Mammary epithelial cell (primary cell): ENCODE measurements at regions not wholly inside any gene's neighbourhood (a gene's known extent, or its start where the extent isn't known, plus 50 kb on each side); places are given as distances from the start of the nearest gene placed in this dataset.

Source experiments
- EZH2 ChIP-seq: IDR thresholded peaks from 2 replicates; pipeline ENCODE4 v1.6.1; 2012; ENCODE audit warnings: low read length, inconsistent platforms, borderline replicate concordance
- TF ChIP-seq, protein P1 (sequence below), 2 donors: IDR thresholded peaks in 1 of 2; conservative IDR thresholded peaks in 1 of 2; 2 replicates each; pipeline ENCODE4 v1.5.1; 2011 to 2012; ENCODE audit warnings: inconsistent platforms in 2 of 2, low read length in 2 of 2, mild to moderate bottlenecking in 2 of 2, control low read depth in 1 of 2, low read depth in 1 of 2; ENCODE audit not compliant: insufficient read depth in 1 of 2; ENCODE audit errors: extremely low read depth in 1 of 2

DNA sequence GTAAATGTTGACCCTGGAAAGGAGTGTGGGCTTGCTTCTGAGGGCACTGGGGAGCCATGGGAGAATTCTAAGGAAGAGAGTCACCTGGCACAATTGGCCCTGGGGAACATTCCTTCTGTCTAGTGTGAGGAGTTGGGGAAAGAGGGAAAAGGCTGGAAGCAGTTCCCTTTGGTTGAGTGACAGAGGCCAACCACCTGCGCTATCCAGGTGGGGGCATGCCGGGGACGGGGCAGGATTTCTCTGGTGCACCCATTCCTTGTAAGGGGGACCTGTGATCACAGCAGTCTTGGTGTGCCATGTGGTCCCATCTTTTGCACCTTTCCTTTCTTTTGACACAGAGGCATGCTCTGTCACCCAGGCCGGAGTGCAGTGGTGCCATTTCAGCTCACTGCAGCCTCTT, 92.1 kb upstream of the GRK3 start:
- TF ChIP-seq, protein P1, sequence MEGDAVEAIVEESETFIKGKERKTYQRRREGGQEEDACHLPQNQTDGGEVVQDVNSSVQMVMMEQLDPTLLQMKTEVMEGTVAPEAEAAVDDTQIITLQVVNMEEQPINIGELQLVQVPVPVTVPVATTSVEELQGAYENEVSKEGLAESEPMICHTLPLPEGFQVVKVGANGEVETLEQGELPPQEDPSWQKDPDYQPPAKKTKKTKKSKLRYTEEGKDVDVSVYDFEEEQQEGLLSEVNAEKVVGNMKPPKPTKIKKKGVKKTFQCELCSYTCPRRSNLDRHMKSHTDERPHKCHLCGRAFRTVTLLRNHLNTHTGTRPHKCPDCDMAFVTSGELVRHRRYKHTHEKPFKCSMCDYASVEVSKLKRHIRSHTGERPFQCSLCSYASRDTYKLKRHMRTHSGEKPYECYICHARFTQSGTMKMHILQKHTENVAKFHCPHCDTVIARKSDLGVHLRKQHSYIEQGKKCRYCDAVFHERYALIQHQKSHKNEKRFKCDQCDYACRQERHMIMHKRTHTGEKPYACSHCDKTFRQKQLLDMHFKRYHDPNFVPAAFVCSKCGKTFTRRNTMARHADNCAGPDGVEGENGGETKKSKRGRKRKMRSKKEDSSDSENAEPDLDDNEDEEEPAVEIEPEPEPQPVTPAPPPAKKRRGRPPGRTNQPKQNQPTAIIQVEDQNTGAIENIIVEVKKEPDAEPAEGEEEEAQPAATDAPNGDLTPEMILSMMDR (conservative IDR thresholded peaks at IDR 0.05 in 1 of 2, IDR thresholded peaks at IDR 0.05 in 1 of 2; ENCODE audit: extremely low read depth in 1 of 2, insufficient read depth in 1 of 2, low read depth in 1 of 2, low read length in 2 of 2): no peak
- TF ChIP-seq EZH2: no peak
